WTC11 (cell line): ENCODE measurements at regions not wholly inside any gene's neighbourhood (a gene's known extent, or its start where the extent isn't known, plus 50 kb on each side); places are given as distances from the start of the nearest gene placed in this dataset.

Experiments used
- ATAC-seq: fragments of 200-7000 bp; cut with Tn5 transposase; 2 replicates; pipeline ENCODE4 v1.10.0; 2021; ENCODE audit warnings: mild to moderate bottlenecking, moderate library complexity
- CTCF ChIA-PET: fragments of 300-600 bp; sonication (Branson Sonifier 250); formaldehyde crosslinking; loops from one replicate; lab custom pipeline; 2021; ENCODE audit warnings: antibody characterized with exemption; lab: Charles Lee
- POLR2A ChIA-PET: fragments of 350-600 bp; sonication (Branson Sonifier 250); formaldehyde crosslinking; loops from one replicate; lab custom pipeline; 2021; ENCODE audit warnings: antibody characterized with exemption; lab: Charles Lee
- DNase-seq: peaks from one replicate; pipeline ENCODE4 v3.0.0; 2021; ENCODE audit warnings: low spot score
- H3K27ac Mint-ChIP-seq: 2 replicates; pipeline ENCODE4 v1.8.0; 2021; ENCODE audit warnings: mixed read lengths
- H3K27me3 Mint-ChIP-seq: 2 replicates; pipeline ENCODE4 v1.8.0; 2021; ENCODE audit warnings: low read depth, mild to moderate bottlenecking, moderate library complexity, mixed read lengths
- H3K36me3 Mint-ChIP-seq: 2 replicates; pipeline ENCODE4 v1.8.0; 2021; ENCODE audit warnings: mixed read lengths
- H3K4me1 Mint-ChIP-seq: 2 replicates; pipeline ENCODE4 v1.8.0; 2022; ENCODE audit warnings: mixed read lengths
- H3K4me3 Mint-ChIP-seq: 2 replicates; pipeline ENCODE4 v1.8.0; 2021; ENCODE audit warnings: mild to moderate bottlenecking, moderate library complexity, mixed read lengths
- H3K9me3 Mint-ChIP-seq: 2 replicates; pipeline ENCODE4 v1.8.0; 2021; ENCODE audit warnings: mixed read lengths
- AR ChIP-seq: fragments of 250-450 bp; sonication (Bioruptor Pico); IDR thresholded peaks from 2 replicates; pipeline ENCODE4 v1.9.0; 2021; ENCODE audit warnings: mild to moderate bottlenecking
- ATF1 ChIP-seq: sonication (generic); formaldehyde crosslinking; IDR thresholded peaks from 2 replicates; pipeline ENCODE4 v1.8.1; 2023; ENCODE audit warnings: mild to moderate bottlenecking, moderate library complexity, missing genetic modification reagents
- ELF4 ChIP-seq: sonication (generic); formaldehyde crosslinking; IDR thresholded peaks from 2 replicates; pipeline ENCODE4 v1.8.1; 2022; ENCODE audit warnings: low read depth, mild to moderate bottlenecking, moderate library complexity, missing genetic modification reagents
- ESRRA ChIP-seq: sonication (generic); formaldehyde crosslinking; IDR thresholded peaks from 2 replicates; pipeline ENCODE4 v1.8.1; 2022; ENCODE audit warnings: mild to moderate bottlenecking, missing genetic modification reagents, borderline replicate concordance
- JUN ChIP-seq: sonication (generic); formaldehyde crosslinking; IDR thresholded peaks from 2 replicates; pipeline ENCODE4 v1.8.0; 2023; ENCODE audit warnings: mild to moderate bottlenecking, missing genetic modification reagents
- NFYB ChIP-seq: sonication (generic); formaldehyde crosslinking; conservative IDR thresholded peaks from 2 replicates; pipeline ENCODE4 v1.8.0; 2022; ENCODE audit warnings: low read depth, missing genetic modification reagents
- SP1 ChIP-seq: sonication (generic); formaldehyde crosslinking; conservative IDR thresholded peaks from 2 replicates; pipeline ENCODE4 v1.8.1; 2022; ENCODE audit warnings: missing genetic modification reagents
- ZNF532 ChIP-seq: fragments of 250-450 bp; sonication (Bioruptor Pico); IDR thresholded peaks from 2 replicates; pipeline ENCODE4 v1.9.0; 2021; ENCODE audit warnings: mild to moderate bottlenecking, borderline replicate concordance
- TF ChIP-seq, protein P1 (sequence below): sonication (generic); formaldehyde crosslinking; conservative IDR thresholded peaks from 2 replicates; pipeline ENCODE4 v1.8.1; 2023; ENCODE audit warnings: mild to moderate bottlenecking, low read depth, missing genetic modification reagents, moderate library complexity
- TF ChIP-seq, protein P2 (sequence below): fragments of 250-450 bp; sonication (Bioruptor Pico); IDR thresholded peaks from 2 replicates; pipeline ENCODE4 v1.9.0; 2021; ENCODE audit warnings: mild to moderate bottlenecking
- TF ChIP-seq, protein P3 (sequence below): sonication (generic); formaldehyde crosslinking; conservative IDR thresholded peaks from 2 replicates; pipeline ENCODE4 v1.8.1; 2022; ENCODE audit warnings: mild to moderate bottlenecking, missing genetic modification reagents
- TF ChIP-seq, protein P4 (sequence below): sonication (generic); formaldehyde crosslinking; IDR thresholded peaks from 2 replicates; pipeline ENCODE4 v1.8.0; 2022; ENCODE audit warnings: mild to moderate bottlenecking, missing genetic modification reagents

- TF ChIP-seq, protein P1, sequence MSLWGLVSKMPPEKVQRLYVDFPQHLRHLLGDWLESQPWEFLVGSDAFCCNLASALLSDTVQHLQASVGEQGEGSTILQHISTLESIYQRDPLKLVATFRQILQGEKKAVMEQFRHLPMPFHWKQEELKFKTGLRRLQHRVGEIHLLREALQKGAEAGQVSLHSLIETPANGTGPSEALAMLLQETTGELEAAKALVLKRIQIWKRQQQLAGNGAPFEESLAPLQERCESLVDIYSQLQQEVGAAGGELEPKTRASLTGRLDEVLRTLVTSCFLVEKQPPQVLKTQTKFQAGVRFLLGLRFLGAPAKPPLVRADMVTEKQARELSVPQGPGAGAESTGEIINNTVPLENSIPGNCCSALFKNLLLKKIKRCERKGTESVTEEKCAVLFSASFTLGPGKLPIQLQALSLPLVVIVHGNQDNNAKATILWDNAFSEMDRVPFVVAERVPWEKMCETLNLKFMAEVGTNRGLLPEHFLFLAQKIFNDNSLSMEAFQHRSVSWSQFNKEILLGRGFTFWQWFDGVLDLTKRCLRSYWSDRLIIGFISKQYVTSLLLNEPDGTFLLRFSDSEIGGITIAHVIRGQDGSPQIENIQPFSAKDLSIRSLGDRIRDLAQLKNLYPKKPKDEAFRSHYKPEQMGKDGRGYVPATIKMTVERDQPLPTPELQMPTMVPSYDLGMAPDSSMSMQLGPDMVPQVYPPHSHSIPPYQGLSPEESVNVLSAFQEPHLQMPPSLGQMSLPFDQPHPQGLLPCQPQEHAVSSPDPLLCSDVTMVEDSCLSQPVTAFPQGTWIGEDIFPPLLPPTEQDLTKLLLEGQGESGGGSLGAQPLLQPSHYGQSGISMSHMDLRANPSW (CRISPR knock-in tag): no peak
- TF ChIP-seq, all 79 proteins: peak for 0
Measured at GRCh38 chr2:136325844-136326331, 207.9 kb upstream of the CXCR4 start (continued).

DNA sequence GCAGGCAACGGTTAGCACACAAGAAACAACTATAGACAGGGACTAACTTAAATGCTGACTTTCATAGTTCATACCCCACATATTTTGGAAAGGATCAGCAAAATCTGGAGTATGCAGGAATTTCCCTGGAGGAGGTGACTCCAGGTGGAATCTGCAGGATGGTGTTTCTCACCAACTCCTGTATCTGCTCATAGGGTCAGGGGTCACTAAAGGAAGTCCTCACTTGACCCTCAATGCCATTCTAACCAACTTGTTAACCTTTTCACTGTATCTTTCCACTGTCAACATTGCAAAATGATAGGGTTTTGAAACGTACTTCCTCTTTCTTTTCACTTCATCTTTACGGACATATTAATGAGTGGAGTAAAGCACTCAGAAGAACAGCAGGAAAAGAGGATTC lies 207.0 kb upstream of the CXCR4 start:
- ATAC-seq: no peak
- Mint-ChIP-seq H3K36me3 (no peaks in the 10 kb centered on the region), H3K4me1 (peaks cover 59% of the 10 kb centered on the region), H3K4me3 (no peak overlapping the region), H3K27ac (no peak overlapping the region), H3K9me3 (peaks cover 11% of the 10 kb centered on the region), H3K27me3 (no peaks in the 10 kb centered on the region)
- no peak for DNase-seq
- TF ChIP-seq NFYB (CRISPR knock-in tag) (no peak), ZNF532 (CRISPR knock-in tag) (no peak), ELF4 (CRISPR knock-in tag) (no peak), AR (CRISPR knock-in tag) (no peak), ATF1 (no peak), SP1 (CRISPR knock-in tag) (no peak), JUN (CRISPR knock-in tag) (no peak)
- TF ChIP-seq, protein P2, sequence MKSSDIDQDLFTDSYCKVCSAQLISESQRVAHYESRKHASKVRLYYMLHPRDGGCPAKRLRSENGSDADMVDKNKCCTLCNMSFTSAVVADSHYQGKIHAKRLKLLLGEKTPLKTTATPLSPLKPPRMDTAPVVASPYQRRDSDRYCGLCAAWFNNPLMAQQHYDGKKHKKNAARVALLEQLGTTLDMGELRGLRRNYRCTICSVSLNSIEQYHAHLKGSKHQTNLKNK (CRISPR knock-in tag): no peak
- TF ChIP-seq, protein P3, sequence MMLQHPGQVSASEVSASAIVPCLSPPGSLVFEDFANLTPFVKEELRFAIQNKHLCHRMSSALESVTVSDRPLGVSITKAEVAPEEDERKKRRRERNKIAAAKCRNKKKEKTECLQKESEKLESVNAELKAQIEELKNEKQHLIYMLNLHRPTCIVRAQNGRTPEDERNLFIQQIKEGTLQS (CRISPR knock-in tag): no peak
- TF ChIP-seq, protein P4, sequence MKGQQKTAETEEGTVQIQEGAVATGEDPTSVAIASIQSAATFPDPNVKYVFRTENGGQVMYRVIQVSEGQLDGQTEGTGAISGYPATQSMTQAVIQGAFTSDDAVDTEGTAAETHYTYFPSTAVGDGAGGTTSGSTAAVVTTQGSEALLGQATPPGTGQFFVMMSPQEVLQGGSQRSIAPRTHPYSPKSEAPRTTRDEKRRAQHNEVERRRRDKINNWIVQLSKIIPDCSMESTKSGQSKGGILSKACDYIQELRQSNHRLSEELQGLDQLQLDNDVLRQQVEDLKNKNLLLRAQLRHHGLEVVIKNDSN (CRISPR knock-in tag): no peak
- ChIA-PET CTCF (no interaction called here), POLR2A (no interaction called here)

- Mint-ChIP-seq H3K4me1 (peaks cover 68% of the 10 kb centered on the region), H3K27ac (no peak overlapping the region)
- POLR2A ChIA-PET: no interaction called here
Measured at GRCh38 chr2:136323935-136324334, 206.0 kb upstream of the CXCR4 start.

More at GRCh38 chr2:136323935-136324334, 206.0 kb upstream of the CXCR4 start:
- ATAC-seq: no peak
- Mint-ChIP-seq H3K27me3 (no peaks in the 10 kb centered on the region), H3K4me3 (no peak overlapping the region)
- CTCF ChIA-PET: no interaction called here
- TF ChIP-seq ESRRA (CRISPR knock-in tag): no peak
- TF ChIP-seq, all 79 proteins: peak for 0
- DNase-seq: no peak
- no peaks in the 10 kb centered on the region for H3K36me3 Mint-ChIP-seq
- peaks cover 7% of the 10 kb centered on the region for H3K9me3 Mint-ChIP-seq
